IPS DF 6.9 (cell line): ENCODE measurements at regions not wholly inside any gene's neighbourhood (a gene's known extent, or its start where the extent isn't known, plus 50 kb on each side); places are given as distances from the start of the nearest gene placed in this dataset.
"Not testable (repeated sequence)": the region's sequence is repeated elsewhere in the genome, so short reads cannot be mapped to it uniquely, and the experiment has no call there.

Experiments used
- DNase-seq: peaks from one replicate; pipeline ENCODE4 v3.0.0-alpha.2; 2013; ENCODE audit warnings: low read depth, low spot score
- H3K27ac ChIP-seq: one replicate; pipeline ENCODE4 v1.5.1; 2013; ENCODE audit warnings: low read length, control low read depth
- H3K27me3 ChIP-seq: 2 replicates; pipeline ENCODE4 v1.6.1; 2013; ENCODE audit warnings: mild to moderate bottlenecking, low read length; ENCODE audit not compliant: control insufficient read depth, insufficient read depth
- H3K36me3 ChIP-seq: 2 replicates; pipeline ENCODE4 v1.6.1; 2013; ENCODE audit warnings: low read length; ENCODE audit not compliant: control insufficient read depth, insufficient read depth
- H3K4me1 ChIP-seq: 2 replicates; pipeline ENCODE4 v1.6.1; 2013; ENCODE audit warnings: low read length; ENCODE audit not compliant: control insufficient read depth, insufficient read depth
- H3K4me3 ChIP-seq: 2 replicates; pipeline ENCODE4 v1.5.1; 2013; ENCODE audit warnings: mild to moderate bottlenecking, low read length
- H3K9me3 ChIP-seq: 2 replicates; pipeline ENCODE4 v1.6.1; 2013; ENCODE audit warnings: low read length, inconsistent platforms; ENCODE audit not compliant: control insufficient read depth, insufficient read depth
- WGBS: extraction: QIAGEN DNeasy Blood & Tissue Kit; methylation state at CpG from one replicate; pipeline ENCODE4 v1.1.7; 2013; ENCODE audit warnings: mixed read lengths, missing lambda C conversion rate; ENCODE audit not compliant: insufficient read length, insufficient coverage; 5-methylcytosine and 5-hydroxymethylcytosine counted together

- DNase-seq: no peak
- Histone ChIP-seq H3K4me1 (no peaks in the 10 kb centered on the region), H3K27me3 (no peaks in the 10 kb centered on the region), H3K27ac (no peak overlapping the region), H3K36me3 (no peaks in the 10 kb centered on the region), H3K9me3 (no peaks in the 10 kb centered on the region), H3K4me3 (no peak overlapping the region)
- no CpG with 5 or more reads among the region's 7 CpGs for WGBS
Measured at GRCh38 chr4:10810411-10810810, 125.8 kb upstream of the CLNK start.

- H3K27ac ChIP-seq: no peak overlapping the region
- no peaks in the 10 kb centered on the region for H3K9me3 ChIP-seq
- H3K36me3 ChIP-seq: no peaks in the 10 kb centered on the region
- WGBS: no CpG with 5 or more reads among the region's 3 CpGs
- no peak for DNase-seq
- no peaks in the 10 kb centered on the region for H3K4me1 ChIP-seq
- no peaks in the 10 kb centered on the region for H3K27me3 ChIP-seq
- H3K4me3 ChIP-seq: no peak overlapping the region
Measured at GRCh38 chr4:10809905-10810304, 125.3 kb upstream of the CLNK start.

- H3K4me3 ChIP-seq: no peak overlapping the region
- no peaks in the 10 kb centered on the region for H3K4me1 ChIP-seq
- DNase-seq: no peak
- H3K9me3 ChIP-seq: no peaks in the 10 kb centered on the region
- H3K36me3 ChIP-seq: no peaks in the 10 kb centered on the region
- no peak overlapping the region for H3K27ac ChIP-seq
- no peaks in the 10 kb centered on the region for H3K27me3 ChIP-seq
Measured at GRCh38 chr4:10808591-10808990, 124.0 kb upstream of the CLNK start.

- no peak overlapping the region for H3K4me3 ChIP-seq
- no peak for DNase-seq
- H3K27ac ChIP-seq: no peak overlapping the region
- no peaks in the 10 kb centered on the region for H3K27me3 ChIP-seq
- H3K9me3 ChIP-seq: no peaks in the 10 kb centered on the region
- no peaks in the 10 kb centered on the region for H3K36me3 ChIP-seq
- WGBS: no CpG with 5 or more reads among the region's 4 CpGs
- no peaks in the 10 kb centered on the region for H3K4me1 ChIP-seq
Measured at GRCh38 chr4:10806953-10807645, 122.5 kb upstream of the CLNK start.

- Histone ChIP-seq H3K9me3 (no peaks in the 10 kb centered on the region), H3K27me3 (no peaks in the 10 kb centered on the region), H3K4me1 (no peaks in the 10 kb centered on the region), H3K27ac (no peak overlapping the region), H3K4me3 (no peak overlapping the region), H3K36me3 (no peaks in the 10 kb centered on the region)
- no CpG with 5 or more reads among the region's 4 CpGs for WGBS
- no peak for DNase-seq
Measured at GRCh38 chr4:10803713-10804343, 119.3 kb upstream of the CLNK start.

- Histone ChIP-seq H3K36me3 (no peaks in the 10 kb centered on the region), H3K4me1 (no peaks in the 10 kb centered on the region; the same call in 1 of the 2 replicates), H3K4me3 (no peak overlapping the region), H3K27me3 (no peaks in the 10 kb centered on the region), H3K9me3 (no peaks in the 10 kb centered on the region), H3K27ac (no peak overlapping the region)
- no peak for DNase-seq
Measured at GRCh38 chr4:10787365-10787764, 102.8 kb upstream of the CLNK start.

GRCh38 chr4:10784621-10785020 lies 100.1 kb upstream of the CLNK start:
- H3K27ac ChIP-seq: no peak overlapping the region
- WGBS: no CpG with 5 or more reads among the region's 2 CpGs

GRCh38 chr4:10783351-10783750 lies 98.8 kb upstream of the CLNK start:
- no peak for DNase-seq
- no CpG with 5 or more reads among the region's 3 CpGs for WGBS
- H3K27ac ChIP-seq: no peak overlapping the region

More at GRCh38 chr4:10784621-10785020, 100.1 kb upstream of the CLNK start:
- H3K36me3 ChIP-seq: no peaks in the 10 kb centered on the region
- no peaks in the 10 kb centered on the region; the same call in 1 of the 2 replicates for H3K4me1 ChIP-seq
- H3K27me3 ChIP-seq: no peaks in the 10 kb centered on the region
- no peaks in the 10 kb centered on the region for H3K9me3 ChIP-seq
- no peak overlapping the region for H3K4me3 ChIP-seq
- DNase-seq: no peak

GRCh38 chr4:10781805-10782204 lies 97.2 kb upstream of the CLNK start:
- Histone ChIP-seq H3K27ac (no peak overlapping the region), H3K4me3 (no peak overlapping the region), H3K4me1 (no peaks in the 10 kb centered on the region; the same call in 1 of the 2 replicates), H3K9me3 (no peaks in the 10 kb centered on the region), H3K36me3 (no peaks in the 10 kb centered on the region), H3K27me3 (no peaks in the 10 kb centered on the region)
- DNase-seq: no peak
- no CpG with 5 or more reads among the region's 5 CpGs for WGBS

More at GRCh38 chr4:10783351-10783750, 98.8 kb upstream of the CLNK start:
- no peaks in the 10 kb centered on the region; the same call in 1 of the 2 replicates for H3K4me1 ChIP-seq
- H3K27me3 ChIP-seq: no peaks in the 10 kb centered on the region
- H3K9me3 ChIP-seq: no peaks in the 10 kb centered on the region
- H3K36me3 ChIP-seq: no peaks in the 10 kb centered on the region
- no peak overlapping the region for H3K4me3 ChIP-seq

- H3K4me3 ChIP-seq, H3K27me3 ChIP-seq, DNase-seq, H3K4me1 ChIP-seq, H3K27ac ChIP-seq, H3K9me3 ChIP-seq, H3K36me3 ChIP-seq: not testable (repeated sequence)
- WGBS: no CpG with 5 or more reads among the region's 13 CpGs
Measured at GRCh38 chr4:10780803-10781202, 96.2 kb upstream of the CLNK start.

GRCh38 chr4:10775132-10775531 lies 90.6 kb upstream of the CLNK start:
- no CpG with 5 or more reads among the region's 4 CpGs for WGBS
- DNase-seq, H3K27ac ChIP-seq: not testable (repeated sequence)

More at GRCh38 chr4:10775132-10775531, 90.6 kb upstream of the CLNK start:
- not testable (repeated sequence) for H3K36me3 ChIP-seq, H3K4me3 ChIP-seq, H3K27me3 ChIP-seq, H3K4me1 ChIP-seq, H3K9me3 ChIP-seq
